Right cardiac atrium (tissue), 5 donors: ENCODE measurements at regions not wholly inside any gene's neighbourhood (a gene's known extent, or its start where the extent isn't known, plus 50 kb on each side); places are given as distances from the start of the nearest gene placed in this dataset.

ENCODE experiments used
- ATAC-seq, 2 donors: fragments of 200-7000 bp; cut with Tn5 transposase; one replicate each; pipeline versions ENCODE4 v1.8.0 to v1.9.1; 2020; ENCODE audit warnings: moderate library complexity in 2 of 2, mild to moderate bottlenecking in 1 of 2
- DNase-seq, 3 donors: peaks; one replicate each; pipeline ENCODE4 v3.0.0-alpha.2; 2020
- H3K27ac ChIP-seq: one replicate; pipeline ENCODE4 v1.5.1; 2013; ENCODE audit warnings: mild to moderate bottlenecking, low read length, control low read depth, moderate library complexity
- H3K27me3 ChIP-seq: one replicate; pipeline ENCODE4 v1.6.1; 2013; ENCODE audit not compliant: control insufficient read depth, insufficient read depth
- H3K4me1 ChIP-seq: one replicate; pipeline ENCODE4 v1.6.1; 2013; ENCODE audit warnings: low read length; ENCODE audit not compliant: control insufficient read depth, insufficient read depth
- H3K4me3 ChIP-seq: one replicate; pipeline ENCODE4 v1.5.1; 2013; ENCODE audit warnings: low read length, control low read depth
- H3K9me3 ChIP-seq: one replicate; pipeline ENCODE4 v1.6.1; 2013; ENCODE audit warnings: low read length; ENCODE audit not compliant: control insufficient read depth
- WGBS: extraction: QIAGEN DNeasy Blood & Tissue Kit; methylation state at CpG from one replicate; pipeline ENCODE4 v1.1.7; 2013; 5-methylcytosine and 5-hydroxymethylcytosine counted together
- intact Hi-C, 4 donors: fragments of 100-400 bp; cut with DNase I; formaldehyde crosslinking; loops; one replicate each; pipeline versions ENCODE4 v1.11.0 to v1.14.0; 2022 to 2023
- donor health status: healthy with polysubstance abuse.
- donor health status: DM: no; HTN: yes; CAD: no.
- donor health status: DM: no; HTN: no; CAD: no.
- donor health status: DM: no; HTN: yes; CAD: no; lungs with severe emphysema.
- donor health status: DM: yes; HTN: yes; CAD: no.

- WGBS, result 95% methylated on average over 13 of the region's 13 CpGs
- intact Hi-C loops, result no loop called here
- no peak for DNase-seq
- no peak overlapping the region for H3K27ac ChIP-seq
- no peak for ATAC-seq
- no peak overlapping the region for H3K4me3 ChIP-seq
- H3K27me3 ChIP-seq, result no peaks in the 10 kb centered on the region
- H3K4me1 ChIP-seq, result no peaks in the 10 kb centered on the region
- no peaks in the 10 kb centered on the region for H3K9me3 ChIP-seq
These were observed 513.1 kb upstream of the RAB6C start for GRCh38 chr2:129466389-129466788.

- no peak overlapping the region for H3K27ac ChIP-seq
- no peak overlapping the region for H3K4me3 ChIP-seq
- ATAC-seq, result no peak
- 56% methylated on average over 11 of the region's 11 CpGs for WGBS
- no peaks in the 10 kb centered on the region for H3K4me1 ChIP-seq
- intact Hi-C loops, result no loop called here
- no peak for DNase-seq
- no peaks in the 10 kb centered on the region for H3K9me3 ChIP-seq
- no peaks in the 10 kb centered on the region for H3K27me3 ChIP-seq
These were observed 512.3 kb upstream of the RAB6C start for GRCh38 chr2:129467012-129467779.

GRCh38 chr2:129467941-129468340 lies 511.5 kb upstream of the RAB6C start:
- H3K9me3 ChIP-seq, result no peaks in the 10 kb centered on the region
- ATAC-seq (no peak), DNase-seq (no peak)
- no peaks in the 10 kb centered on the region for H3K4me1 ChIP-seq
- intact Hi-C loops, result no loop called here
- no peak overlapping the region for H3K27ac ChIP-seq
- no peaks in the 10 kb centered on the region for H3K27me3 ChIP-seq
- WGBS, result 76% methylated on average over 3 of the region's 3 CpGs
- H3K4me3 ChIP-seq, result no peak overlapping the region

- intact Hi-C loops, result no loop called here
- ATAC-seq (no peak), DNase-seq (no peak)
- H3K27me3 ChIP-seq, result no peaks in the 10 kb centered on the region
- H3K4me3 ChIP-seq, result no peak overlapping the region
- no peaks in the 10 kb centered on the region for H3K4me1 ChIP-seq
- no peaks in the 10 kb centered on the region for H3K9me3 ChIP-seq
- no peak overlapping the region for H3K27ac ChIP-seq
- 88% methylated on average over 5 of the region's 5 CpGs for WGBS
These were observed 510.6 kb upstream of the RAB6C start for GRCh38 chr2:129468879-129469278.

- Histone ChIP-seq H3K27me3 (no peaks in the 10 kb centered on the region), H3K4me3 (no peak overlapping the region), H3K27ac (no peak overlapping the region), H3K4me1 (no peaks in the 10 kb centered on the region), H3K9me3 (no peaks in the 10 kb centered on the region)
- WGBS, result 36% methylated on average over 5 of the region's 5 CpGs
- ATAC-seq, result peak in 1 of 2 donors; percentile 20
- intact Hi-C loops, result no loop called here
- DNase-seq, result no peak
These were observed 510.1 kb upstream of the RAB6C start for GRCh38 chr2:129469389-129469788.

- no peak overlapping the region for H3K27ac ChIP-seq
- no peak overlapping the region for H3K4me3 ChIP-seq
- ATAC-seq (no peak), DNase-seq (no peak)
- intact Hi-C loops, result no loop called here
- H3K9me3 ChIP-seq, result no peaks in the 10 kb centered on the region
- no peaks in the 10 kb centered on the region for H3K27me3 ChIP-seq
- 88% methylated on average over 5 of the region's 5 CpGs for WGBS
- no peaks in the 10 kb centered on the region for H3K4me1 ChIP-seq
These were observed 509.6 kb upstream of the RAB6C start for GRCh38 chr2:129469871-129470270.

GRCh38 chr2:129478902-129479517 lies 500.5 kb upstream of the RAB6C start:
- DNase-seq, result no peak
- no peak for ATAC-seq
- H3K27me3 ChIP-seq, result no peaks in the 10 kb centered on the region
- WGBS, result 61% methylated on average over 3 of the region's 3 CpGs
- H3K27ac ChIP-seq, result no peak overlapping the region
- H3K4me1 ChIP-seq, result no peaks in the 10 kb centered on the region
- H3K9me3 ChIP-seq, result no peaks in the 10 kb centered on the region
- H3K4me3 ChIP-seq, result no peak overlapping the region
- intact Hi-C loops, result no loop called here

- WGBS, result 23% methylated on average over 7 of the region's 7 CpGs
- Histone ChIP-seq H3K4me3 (no peak overlapping the region), H3K27ac (no peak overlapping the region), H3K4me1 (no peaks in the 10 kb centered on the region), H3K9me3 (no peaks in the 10 kb centered on the region), H3K27me3 (no peaks in the 10 kb centered on the region)
- no peak for DNase-seq
- intact Hi-C loops, result no loop called here
- ATAC-seq, result no peak
These were observed 499.6 kb upstream of the RAB6C start for GRCh38 chr2:129479892-129480291.

GRCh38 chr2:129480790-129481189 lies 498.7 kb upstream of the RAB6C start:
- WGBS, result 53% methylated on average over 3 of the region's 3 CpGs
- intact Hi-C loops, result no loop called here
- no peaks in the 10 kb centered on the region for H3K27me3 ChIP-seq
- ATAC-seq (no peak), DNase-seq (no peak)
- no peaks in the 10 kb centered on the region for H3K9me3 ChIP-seq
- no peak overlapping the region for H3K4me3 ChIP-seq
- no peaks in the 10 kb centered on the region for H3K4me1 ChIP-seq
- no peak overlapping the region for H3K27ac ChIP-seq

- H3K9me3 ChIP-seq, result no peaks in the 10 kb centered on the region
- H3K4me1 ChIP-seq, result no peaks in the 10 kb centered on the region
- no peak overlapping the region for H3K4me3 ChIP-seq
- 83% methylated on average over 7 of the region's 7 CpGs for WGBS
- intact Hi-C loops, result no loop called here
- H3K27me3 ChIP-seq, result no peaks in the 10 kb centered on the region
- H3K27ac ChIP-seq, result no peak overlapping the region
- DNase-seq (no peak), ATAC-seq (no peak)
These were observed 497.9 kb upstream of the RAB6C start for GRCh38 chr2:129481306-129482219.

GRCh38 chr2:129482626-129483025 lies 496.8 kb upstream of the RAB6C start:
- Histone ChIP-seq H3K9me3 (no peaks in the 10 kb centered on the region), H3K4me1 (no peaks in the 10 kb centered on the region), H3K4me3 (no peak overlapping the region), H3K27me3 (no peaks in the 10 kb centered on the region), H3K27ac (no peak overlapping the region)
- DNase-seq, result no peak
- ATAC-seq, result no peak
- 90% methylated on average over 6 of the region's 6 CpGs for WGBS
- intact Hi-C loops, result no loop called here
